Epithelial cell of proximal tubule (primary cell): ENCODE measurements at regions not wholly inside any gene's neighbourhood (a gene's known extent, or its start where the extent isn't known, plus 50 kb on each side); places are given as distances from the start of the nearest gene placed in this dataset.

ENCODE experiments used
- DNase-seq: peaks from one replicate; pipeline ENCODE4 v3.0.0-alpha.2; 2011; ENCODE audit warnings: low read depth
- H3K4me3 ChIP-seq: 2 replicates; pipeline ENCODE4 v1.5.1; 2011; ENCODE audit warnings: low read depth, mild to moderate bottlenecking, low read length
- TF ChIP-seq, protein P1 (sequence below): conservative IDR thresholded peaks from 2 replicates; pipeline ENCODE4 v1.5.1; 2012; ENCODE audit warnings: low read depth, mild to moderate bottlenecking, low read length

DNA sequence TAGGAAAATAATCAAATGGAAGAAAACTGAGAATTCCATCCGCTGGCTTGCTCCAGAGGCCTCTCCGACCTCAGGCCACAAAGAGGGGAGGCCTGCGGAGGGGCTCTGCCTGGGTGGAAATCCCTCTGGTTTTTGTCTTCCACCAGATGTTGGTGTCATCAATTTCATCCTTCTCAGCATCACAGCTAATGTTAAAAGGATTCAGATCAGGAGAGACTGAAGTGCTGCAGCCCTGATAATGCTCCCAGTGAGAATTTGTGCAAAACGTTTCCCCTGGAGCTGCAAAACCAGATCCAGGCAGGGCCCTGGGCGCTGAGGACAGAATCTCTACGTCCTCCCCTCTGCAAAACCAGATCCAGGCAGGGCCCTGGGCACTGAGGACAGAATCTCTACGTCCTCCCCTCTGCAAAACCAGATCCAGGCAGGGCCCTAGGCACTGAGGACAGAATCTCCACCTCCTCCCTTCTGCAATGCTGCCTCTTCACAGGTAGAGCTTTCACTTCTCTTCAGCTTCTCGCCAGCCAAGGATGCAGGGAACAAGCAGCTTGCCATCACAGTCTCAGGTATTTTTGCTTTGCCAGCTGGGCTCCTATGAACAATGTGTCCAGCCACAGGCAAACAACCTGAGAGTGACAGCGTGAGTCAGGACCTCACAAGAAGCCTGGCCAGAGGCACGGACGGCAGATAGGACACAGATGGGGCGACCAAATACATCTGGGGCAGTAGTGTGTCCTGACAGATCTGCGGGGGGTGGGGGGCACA is 81.2 kb downstream of the TMEM18 start:
- no peak for DNase-seq
- TF ChIP-seq, protein P1, sequence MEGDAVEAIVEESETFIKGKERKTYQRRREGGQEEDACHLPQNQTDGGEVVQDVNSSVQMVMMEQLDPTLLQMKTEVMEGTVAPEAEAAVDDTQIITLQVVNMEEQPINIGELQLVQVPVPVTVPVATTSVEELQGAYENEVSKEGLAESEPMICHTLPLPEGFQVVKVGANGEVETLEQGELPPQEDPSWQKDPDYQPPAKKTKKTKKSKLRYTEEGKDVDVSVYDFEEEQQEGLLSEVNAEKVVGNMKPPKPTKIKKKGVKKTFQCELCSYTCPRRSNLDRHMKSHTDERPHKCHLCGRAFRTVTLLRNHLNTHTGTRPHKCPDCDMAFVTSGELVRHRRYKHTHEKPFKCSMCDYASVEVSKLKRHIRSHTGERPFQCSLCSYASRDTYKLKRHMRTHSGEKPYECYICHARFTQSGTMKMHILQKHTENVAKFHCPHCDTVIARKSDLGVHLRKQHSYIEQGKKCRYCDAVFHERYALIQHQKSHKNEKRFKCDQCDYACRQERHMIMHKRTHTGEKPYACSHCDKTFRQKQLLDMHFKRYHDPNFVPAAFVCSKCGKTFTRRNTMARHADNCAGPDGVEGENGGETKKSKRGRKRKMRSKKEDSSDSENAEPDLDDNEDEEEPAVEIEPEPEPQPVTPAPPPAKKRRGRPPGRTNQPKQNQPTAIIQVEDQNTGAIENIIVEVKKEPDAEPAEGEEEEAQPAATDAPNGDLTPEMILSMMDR, result no peak
- H3K4me3 ChIP-seq, result no peak overlapping the region

DNA sequence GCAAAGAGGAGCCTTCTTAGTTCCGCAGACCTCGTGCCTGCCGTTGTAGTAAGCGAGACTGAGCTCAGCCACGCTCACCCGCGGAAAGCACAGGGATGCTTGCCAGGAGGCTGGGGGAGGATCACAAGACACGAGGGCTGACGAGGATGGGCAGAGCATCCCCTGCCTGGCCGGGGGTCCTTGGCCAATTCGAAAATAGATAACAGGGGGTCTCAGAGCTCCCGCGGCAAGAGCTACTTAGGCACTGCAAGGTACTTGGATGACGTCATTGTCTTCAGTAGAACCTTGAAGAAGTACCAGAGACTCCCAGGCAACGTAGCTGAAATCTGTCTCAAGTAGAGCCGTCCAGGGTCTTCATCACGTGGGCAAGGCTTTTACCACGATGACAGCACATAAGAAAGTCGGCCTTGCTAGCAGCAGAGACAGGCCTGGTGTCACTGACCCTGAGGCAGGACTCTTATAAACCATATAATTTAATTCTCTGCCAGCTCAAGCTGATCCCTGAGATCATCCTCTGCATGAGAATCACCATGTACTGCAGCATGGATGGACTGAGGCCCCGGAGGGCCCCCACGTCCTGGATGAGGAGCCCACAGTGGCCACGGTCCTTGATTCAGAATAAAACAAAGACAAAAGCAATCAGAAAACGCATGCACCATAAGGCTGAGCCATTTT is 81.9 kb downstream of the TMEM18 start:
- TF ChIP-seq, protein P1, result no peak
- no peak for DNase-seq
- H3K4me3 ChIP-seq, result no peak overlapping the region

DNA sequence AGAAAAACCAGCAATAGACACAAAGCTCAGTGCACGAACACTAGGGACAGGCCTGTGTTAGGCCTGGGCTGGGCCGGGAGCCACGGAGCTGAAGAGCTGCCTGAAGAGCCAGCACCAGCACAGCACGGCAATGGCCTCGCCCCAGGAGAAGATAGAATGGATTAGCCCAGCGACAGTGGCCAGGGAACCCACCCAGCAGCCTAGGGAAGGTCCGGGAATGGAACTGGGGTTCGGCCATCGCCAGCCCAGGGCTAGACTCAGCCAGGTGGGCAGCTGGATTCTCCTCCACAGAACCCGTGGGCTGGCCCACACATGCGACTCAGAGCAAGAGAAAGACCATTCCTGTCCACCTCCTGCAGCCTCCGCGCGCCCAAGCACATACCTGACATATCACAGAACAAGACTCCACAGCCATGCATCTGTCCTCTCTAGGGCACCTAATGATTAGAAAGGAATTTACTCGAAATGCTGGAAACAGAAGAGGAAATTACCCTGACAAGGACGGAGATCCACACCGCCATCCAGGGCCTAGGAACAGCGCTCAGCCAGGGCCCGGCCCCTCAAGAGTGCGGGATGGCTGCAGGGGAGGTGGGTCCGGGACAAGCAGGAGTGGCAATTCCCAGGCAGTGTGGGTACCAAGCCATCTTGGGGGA is 82.8 kb downstream of the TMEM18 start:
- no peak overlapping the region for H3K4me3 ChIP-seq
- no peak for DNase-seq
- TF ChIP-seq, protein P1, result no peak

DNA sequence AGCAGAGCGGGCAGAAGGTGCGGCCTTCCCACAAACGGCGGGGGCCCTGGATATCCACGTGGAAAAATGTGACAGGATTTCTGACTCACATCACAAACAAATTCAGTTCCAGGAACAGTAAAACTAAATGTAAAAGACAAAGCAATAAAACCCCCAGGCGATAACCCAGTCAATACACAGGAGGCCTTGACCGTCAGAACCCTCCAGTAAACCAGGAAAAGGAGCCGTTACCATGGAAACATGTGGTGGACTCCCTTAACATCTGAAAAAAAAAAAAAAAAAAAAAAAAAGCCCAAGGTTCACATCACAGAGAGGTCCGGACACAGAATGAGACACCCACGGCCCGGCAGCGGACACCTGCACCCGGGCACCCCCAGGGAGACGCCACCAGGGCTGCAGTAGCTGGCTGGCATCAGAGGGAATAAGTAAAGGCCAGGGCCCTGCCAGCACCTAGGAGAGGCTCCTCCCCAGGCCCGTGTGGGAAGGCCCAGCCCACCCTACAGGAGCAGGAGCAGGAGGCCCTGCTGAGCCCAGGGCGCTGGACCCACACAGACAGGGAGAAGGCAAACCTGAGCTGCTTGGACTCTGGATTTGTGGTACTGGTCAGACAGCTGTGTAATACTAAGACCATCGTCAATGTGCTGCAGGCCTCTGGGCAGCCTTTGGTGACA is 83.7 kb downstream of the TMEM18 start:
- no peak for DNase-seq
- TF ChIP-seq, protein P1, result no peak
- H3K4me3 ChIP-seq, result no peak overlapping the region

DNA sequence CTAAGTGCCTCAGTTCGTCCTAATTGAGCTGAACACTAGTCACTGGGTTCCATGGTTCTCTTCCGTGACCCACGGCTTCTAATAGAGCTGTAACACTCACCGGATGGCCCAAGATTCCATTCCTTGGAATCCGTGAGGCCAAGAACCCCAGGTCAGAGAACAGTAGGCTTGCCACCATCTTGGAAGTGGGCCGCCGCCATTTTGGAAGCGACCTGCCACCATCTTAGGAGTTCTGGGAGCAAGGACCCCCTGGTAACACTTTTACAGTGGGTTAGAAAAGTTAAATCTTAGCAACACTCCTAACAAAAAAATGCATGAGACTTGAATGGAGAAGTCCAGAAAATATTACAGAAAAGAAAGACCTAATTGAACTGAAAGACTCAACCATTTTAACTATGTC is 84.5 kb downstream of the TMEM18 start:
- TF ChIP-seq, protein P1, result no peak
- no peak for DNase-seq
- no peak overlapping the region for H3K4me3 ChIP-seq

DNA sequence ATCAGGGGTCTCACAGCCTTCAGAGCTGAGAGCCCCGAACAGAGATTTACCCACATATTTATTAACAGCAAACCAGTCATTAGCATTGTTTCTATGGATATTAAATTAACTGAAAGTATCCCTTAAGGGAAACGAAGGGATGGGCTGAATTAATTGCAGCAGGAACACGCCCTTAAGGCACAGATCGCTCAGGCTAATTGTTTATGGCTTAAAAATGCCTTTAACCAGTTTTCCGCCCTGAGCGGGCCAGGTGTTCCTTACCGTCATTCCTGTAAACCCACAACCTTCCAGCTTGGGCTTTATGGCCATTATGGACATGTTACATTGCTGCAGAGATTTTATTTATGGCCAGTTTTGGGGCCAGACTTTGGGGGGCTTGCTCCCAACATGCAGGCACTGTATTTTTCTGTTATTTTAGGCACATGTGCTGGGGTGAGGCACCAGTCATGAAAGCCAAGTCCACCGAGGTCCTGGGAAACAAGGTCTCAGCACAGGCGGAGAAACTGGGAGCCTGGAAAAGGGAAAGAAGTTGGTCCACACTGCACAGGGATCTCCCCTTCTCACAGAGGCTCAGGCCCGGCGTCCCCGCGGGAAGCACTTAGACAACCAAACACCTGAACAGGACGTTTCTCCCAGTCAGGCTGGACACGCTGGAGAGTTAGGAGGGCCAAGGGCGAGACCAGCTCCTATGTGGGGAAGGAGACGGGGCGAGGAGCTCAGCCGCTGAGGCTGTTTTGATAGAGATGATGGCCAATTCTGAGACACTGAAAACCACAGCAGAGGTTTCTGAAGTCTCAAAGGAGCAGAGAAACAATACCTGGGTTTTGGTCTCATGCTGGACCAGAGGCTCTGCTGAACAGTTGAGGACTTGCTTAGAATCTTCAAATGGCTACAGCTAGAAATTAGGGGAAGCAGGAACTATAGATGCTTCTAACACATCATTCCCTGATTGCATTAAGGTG is 86.7 kb downstream of the TMEM18 start:
- DNase-seq, result no peak
- H3K4me3 ChIP-seq, result no peak overlapping the region
- TF ChIP-seq, protein P1, result no peak
